Activated CD8-positive, alpha-beta memory T cell treated with anti-CD3 and anti-CD28 coated beads for 48 hours (primary cell): ENCODE measurements at regions not wholly inside any gene's neighbourhood (a gene's known extent, or its start where the extent isn't known, plus 50 kb on each side); places are given as distances from the start of the nearest gene placed in this dataset.

Source experiments
- DNase-seq, 3 experiments: peaks; one replicate each; pipeline ENCODE4 v3.0.0-alpha.2; 2020; ENCODE audit warnings: low read depth in 2 of 3, low spot score in 2 of 3

- no peak for DNase-seq
Measured at GRCh38 chr4:100569196-100569595, 51.4 kb upstream of the EMCN start.
